ENCODE measurements at regions not wholly inside any gene's neighbourhood (a gene's known extent, or its start where the extent isn't known, plus 50 kb on each side); places are given as distances from the start of the nearest gene placed in this dataset.

- TF ChIP-seq, protein P1, sequence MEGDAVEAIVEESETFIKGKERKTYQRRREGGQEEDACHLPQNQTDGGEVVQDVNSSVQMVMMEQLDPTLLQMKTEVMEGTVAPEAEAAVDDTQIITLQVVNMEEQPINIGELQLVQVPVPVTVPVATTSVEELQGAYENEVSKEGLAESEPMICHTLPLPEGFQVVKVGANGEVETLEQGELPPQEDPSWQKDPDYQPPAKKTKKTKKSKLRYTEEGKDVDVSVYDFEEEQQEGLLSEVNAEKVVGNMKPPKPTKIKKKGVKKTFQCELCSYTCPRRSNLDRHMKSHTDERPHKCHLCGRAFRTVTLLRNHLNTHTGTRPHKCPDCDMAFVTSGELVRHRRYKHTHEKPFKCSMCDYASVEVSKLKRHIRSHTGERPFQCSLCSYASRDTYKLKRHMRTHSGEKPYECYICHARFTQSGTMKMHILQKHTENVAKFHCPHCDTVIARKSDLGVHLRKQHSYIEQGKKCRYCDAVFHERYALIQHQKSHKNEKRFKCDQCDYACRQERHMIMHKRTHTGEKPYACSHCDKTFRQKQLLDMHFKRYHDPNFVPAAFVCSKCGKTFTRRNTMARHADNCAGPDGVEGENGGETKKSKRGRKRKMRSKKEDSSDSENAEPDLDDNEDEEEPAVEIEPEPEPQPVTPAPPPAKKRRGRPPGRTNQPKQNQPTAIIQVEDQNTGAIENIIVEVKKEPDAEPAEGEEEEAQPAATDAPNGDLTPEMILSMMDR (optimal IDR thresholded peaks at IDR 0.05 in 1 of 3, IDR thresholded peaks at IDR 0.05 in 1 of 3, conservative IDR thresholded peaks at IDR 0.05 in 1 of 3; ENCODE audit: extremely low read depth in 1 of 3, insufficient read depth in 2 of 3, low read length in 3 of 3): no peak
- no peak for TF ChIP-seq EZH2 (IDR thresholded peaks at IDR 0.05; ENCODE audit: low read length)
These were observed 254.5 kb downstream of the BUB3 start for GRCh38 chr10:123408660-123409059.
